MCF 10A (cell line): ENCODE measurements at regions not wholly inside any gene's neighbourhood (a gene's known extent, or its start where the extent isn't known, plus 50 kb on each side); places are given as distances from the start of the nearest gene placed in this dataset.

Experiments
- BruUV-seq: library from RNA; stranded (reverse); fragments of 400-500 nt; replicated peaks from 2 replicates; lab custom pipeline; 2021; lab: Mats Ljungman, UMichigan
- CTCF ChIA-PET: fragments of 300-600 bp; sonication (Branson Sonifier 250); formaldehyde crosslinking; extraction: SDS; loops from one replicate; lab custom pipeline; 2021; ENCODE audit warnings: antibody characterized with exemption, inconsistent platforms; lab: Yijun Ruan, JAX
- POLR2A ChIA-PET: fragments of 300-600, 350-650 bp; sonication (Branson Sonifier 250); formaldehyde crosslinking; extraction: SDS; loops from one replicate; lab custom pipeline; 2020; ENCODE audit warnings: antibody characterized with exemption, inconsistent platforms; lab: Yijun Ruan, JAX
- DNase-seq: peaks from one replicate; pipeline ENCODE4 v3.0.0-alpha.2; 2018; ENCODE audit not compliant: unreplicated experiment
- H3K27ac Mint-ChIP-seq: one replicate; pipeline ENCODE4 v1.8.0; 2022; ENCODE audit warnings: mild to moderate bottlenecking, low read depth, mixed read lengths; ENCODE audit not compliant: unreplicated experiment
- H3K27me3 Mint-ChIP-seq: one replicate; pipeline ENCODE4 v1.8.0; 2022; ENCODE audit warnings: mixed read lengths; ENCODE audit not compliant: insufficient read depth, unreplicated experiment
- H3K36me3 Mint-ChIP-seq: one replicate; pipeline ENCODE4 v1.8.0; 2022; ENCODE audit warnings: mild to moderate bottlenecking, moderate library complexity, mixed read lengths; ENCODE audit not compliant: insufficient read depth, unreplicated experiment
- H3K4me1 Mint-ChIP-seq: one replicate; pipeline ENCODE4 v1.8.0; 2022; ENCODE audit warnings: mixed read lengths; ENCODE audit not compliant: insufficient read depth, unreplicated experiment
- H3K4me3 Mint-ChIP-seq: one replicate; pipeline ENCODE4 v1.8.0; 2022; ENCODE audit warnings: mild to moderate bottlenecking, moderate library complexity, mixed read lengths; ENCODE audit not compliant: unreplicated experiment
- H3K9me3 Mint-ChIP-seq: one replicate; pipeline ENCODE4 v1.8.0; 2022; ENCODE audit warnings: mixed read lengths; ENCODE audit not compliant: unreplicated experiment
- CTCF ChIP-seq: fragments of 200-600 bp; IDR thresholded peaks from one replicate; pipeline ENCODE4 v1.8.0; 2022; ENCODE audit warnings: antibody characterized with exemption, mild to moderate bottlenecking; ENCODE audit not compliant: unreplicated experiment
- intact Hi-C: fragments of 100-400 bp; cut with micrococcal nuclease; formaldehyde crosslinking; loops from 2 replicates; pipeline ENCODE4 v1.14.1; 2022

GRCh38 chr6:149176971-149177667 is 140.4 kb upstream of the TAB2 start:
- Mint-ChIP-seq H3K9me3 (no peaks in the 10 kb centered on the region), H3K36me3 (no peaks in the 10 kb centered on the region), H3K4me3 (no peak overlapping the region), H3K27me3 (no peaks in the 10 kb centered on the region), H3K27ac (no peak overlapping the region), H3K4me1 (no peaks in the 10 kb centered on the region)
- ChIA-PET POLR2A (interaction anchor here (0.7 kb wide), 1 partner anchor 13 kb away, joined by 3 read pairs; no protein-coding TSS in a partner anchor), CTCF (no interaction called here)
- no peak for DNase-seq
- TF ChIP-seq CTCF, result no peak
- intact Hi-C loops, result no loop called here
- BruUV-seq, result no TSS peak

- DNase-seq, result no peak
- H3K27me3 Mint-ChIP-seq, result no peaks in the 10 kb centered on the region
- intact Hi-C loops, result no loop called here
- H3K36me3 Mint-ChIP-seq, result no peaks in the 10 kb centered on the region
- ChIA-PET POLR2A (no interaction called here), CTCF (no interaction called here)
- TF ChIP-seq CTCF, result no peak
- H3K4me3 Mint-ChIP-seq, result no peak overlapping the region
- no TSS peak for BruUV-seq
- no peak overlapping the region for H3K27ac Mint-ChIP-seq
- H3K9me3 Mint-ChIP-seq, result no peaks in the 10 kb centered on the region
- no peaks in the 10 kb centered on the region for H3K4me1 Mint-ChIP-seq
Observed at GRCh38 chr6:149179431-149179830, 138.1 kb upstream of the TAB2 start.

- Mint-ChIP-seq H3K4me3 (no peak overlapping the region), H3K27ac (no peak overlapping the region), H3K9me3 (no peaks in the 10 kb centered on the region), H3K4me1 (no peaks in the 10 kb centered on the region), H3K36me3 (no peaks in the 10 kb centered on the region), H3K27me3 (no peaks in the 10 kb centered on the region)
- ChIA-PET POLR2A (no interaction called here), CTCF (no interaction called here)
- no TSS peak for BruUV-seq
- intact Hi-C loops, result no loop called here
- no peak for DNase-seq
- TF ChIP-seq CTCF, result no peak
Observed at GRCh38 chr6:149181304-149181703, 136.2 kb upstream of the TAB2 start.

GRCh38 chr6:149182262-149182661 is 135.2 kb upstream of the TAB2 start:
- no peak for TF ChIP-seq CTCF
- Mint-ChIP-seq H3K4me3 (no peak overlapping the region), H3K9me3 (no peaks in the 10 kb centered on the region), H3K27me3 (no peaks in the 10 kb centered on the region), H3K4me1 (no peaks in the 10 kb centered on the region), H3K27ac (no peak overlapping the region), H3K36me3 (no peaks in the 10 kb centered on the region)
- ChIA-PET CTCF (no interaction called here), POLR2A (no interaction called here)
- intact Hi-C loops, result no loop called here
- no peak for DNase-seq
- no TSS peak for BruUV-seq
